IMR-90 (cell line): ENCODE measurements at regions not wholly inside any gene's neighbourhood (a gene's known extent, or its start where the extent isn't known, plus 50 kb on each side); places are given as distances from the start of the nearest gene placed in this dataset.

Experiments
- CEBPB ChIP-seq: IDR thresholded peaks from 2 replicates; pipeline ENCODE4 v1.6.1; 2012; ENCODE audit warnings: low read depth, low read length, improper control_type of control experiment
- CTCF ChIP-seq: conservative IDR thresholded peaks from 2 replicates; pipeline ENCODE4 v1.5.1; 2012; ENCODE audit warnings: mild to moderate bottlenecking, low read depth, low read length, improper control_type of control experiment
- MAFK ChIP-seq: IDR thresholded peaks from 2 replicates; pipeline ENCODE4 v1.6.1; 2012; ENCODE audit warnings: low read depth, low read length, improper control_type of control experiment
- MAZ ChIP-seq: IDR thresholded peaks from 2 replicates; pipeline ENCODE4 v1.6.1; 2012; ENCODE audit warnings: low read depth, mild to moderate bottlenecking, low read length, improper control_type of control experiment, moderate library complexity, borderline replicate concordance
- MXI1 ChIP-seq: IDR thresholded peaks from 2 replicates; pipeline ENCODE4 v1.6.1; 2012; ENCODE audit warnings: low read depth, mild to moderate bottlenecking, low read length, moderate library complexity, borderline replicate concordance
- POLR2A ChIP-seq: IDR thresholded peaks from 2 replicates; pipeline ENCODE4 v1.6.1; 2012; ENCODE audit warnings: mild to moderate bottlenecking, low read depth, low read length
- RAD21 ChIP-seq: IDR thresholded peaks from 2 replicates; pipeline ENCODE4 v1.6.1; 2012; ENCODE audit warnings: low read length, improper control_type of control experiment
- RCOR1 ChIP-seq: IDR thresholded peaks from 2 replicates; pipeline ENCODE4 v1.6.1; 2012; ENCODE audit warnings: mild to moderate bottlenecking, low read length, improper control_type of control experiment; ENCODE audit not compliant: insufficient replicate concordance
- RFX5 ChIP-seq: IDR thresholded peaks from 2 replicates; pipeline ENCODE4 v1.8.0; 2012; ENCODE audit warnings: low read depth, mild to moderate bottlenecking, low read length, moderate library complexity
- SMC3 ChIP-seq: fragments of 150-350 bp; IDR thresholded peaks from 2 replicates; pipeline ENCODE4 v1.6.1; 2016; ENCODE audit warnings: low read depth, mild to moderate bottlenecking, antibody characterized with exemption, low read length, moderate library complexity
- TF ChIP-seq, protein P1 (sequence below): fragments of 150-350 bp; IDR thresholded peaks from 2 replicates; pipeline ENCODE4 v1.6.1; 2017; ENCODE audit warnings: mild to moderate bottlenecking, antibody characterized with exemption, low read length, low read depth

GRCh38 chr2:239660390-239661230, 259.8 kb upstream of the HDAC4 start:
- TF ChIP-seq CTCF (no peak), CEBPB (no peak), POLR2A (no peak), MXI1 (no peak), RAD21 (no peak), RFX5 (no peak), MAZ (no peak), MAFK (no peak), RCOR1 (no peak), SMC3 (no peak)
- TF ChIP-seq, protein P1, sequence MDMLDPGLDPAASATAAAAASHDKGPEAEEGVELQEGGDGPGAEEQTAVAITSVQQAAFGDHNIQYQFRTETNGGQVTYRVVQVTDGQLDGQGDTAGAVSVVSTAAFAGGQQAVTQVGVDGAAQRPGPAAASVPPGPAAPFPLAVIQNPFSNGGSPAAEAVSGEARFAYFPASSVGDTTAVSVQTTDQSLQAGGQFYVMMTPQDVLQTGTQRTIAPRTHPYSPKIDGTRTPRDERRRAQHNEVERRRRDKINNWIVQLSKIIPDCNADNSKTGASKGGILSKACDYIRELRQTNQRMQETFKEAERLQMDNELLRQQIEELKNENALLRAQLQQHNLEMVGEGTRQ: no peak
